Neural progenitor cell (in vitro differentiated cells): ENCODE measurements at regions not wholly inside any gene's neighbourhood (a gene's known extent, or its start where the extent isn't known, plus 50 kb on each side); places are given as distances from the start of the nearest gene placed in this dataset.

Source experiments
- DNase-seq: peaks from one replicate; pipeline ENCODE4 v3.0.0-alpha.2; 2016; ENCODE audit warnings: low spot score
- H2AFZ ChIP-seq: fragments of 200-600 bp; sonication (generic); replicated peaks from 2 replicates; pipeline ENCODE4 v1.6.1; 2016; ENCODE audit warnings: antibody characterized with exemption
- H3F3A ChIP-seq: fragments of 200-600 bp; sonication (generic); 2 replicates; pipeline ENCODE4 v1.6.1; 2016; ENCODE audit warnings: antibody characterized with exemption, low read depth
- H3K27ac ChIP-seq: fragments of 200-600 bp; sonication (generic); 2 replicates; pipeline ENCODE4 v1.5.1; 2016; ENCODE audit warnings: mild to moderate bottlenecking
- H3K27me3 ChIP-seq: fragments of 200-600 bp; sonication (generic); 2 replicates; pipeline ENCODE4 v1.6.1; 2016; ENCODE audit warnings: mild to moderate bottlenecking, moderate library complexity
- H3K36me3 ChIP-seq: fragments of 200-600 bp; sonication (generic); 2 replicates; pipeline ENCODE4 v1.5.1; 2016
- H3K4me1 ChIP-seq: fragments of 200-600 bp; sonication (generic); 2 replicates; pipeline ENCODE4 v1.6.1; 2016; ENCODE audit warnings: mixed run types
- H3K4me2 ChIP-seq: fragments of 200-600 bp; sonication (generic); 2 replicates; pipeline ENCODE4 v1.6.1; 2016
- H3K4me3 ChIP-seq: fragments of 200-600 bp; sonication (generic); 2 replicates; pipeline ENCODE4 v1.5.1; 2016
- H3K79me2 ChIP-seq: fragments of 200-600 bp; sonication (generic); 2 replicates; pipeline ENCODE4 v1.6.1; 2016; ENCODE audit warnings: low read depth
- H3K9ac ChIP-seq: fragments of 200-600 bp; sonication (generic); 2 replicates; pipeline ENCODE4 v1.6.1; 2016
- H3K9me3 ChIP-seq: fragments of 200-600 bp; sonication (generic); 2 replicates; pipeline ENCODE4 v1.5.1; 2016; ENCODE audit warnings: low read depth
- H4K20me1 ChIP-seq: fragments of 200-600 bp; sonication (generic); 2 replicates; pipeline ENCODE4 v1.6.1; 2016; ENCODE audit warnings: low read depth
- H3K27ac Mint-ChIP-seq: 3 replicates; pipeline ENCODE4 v1.8.0; 2021; ENCODE audit warnings: mixed read lengths
- H3K27me3 Mint-ChIP-seq: 2 replicates; pipeline ENCODE4 v1.8.0; 2022; ENCODE audit warnings: low read depth, mild to moderate bottlenecking, inconsistent platforms, moderate library complexity, mixed read lengths; ENCODE audit not compliant: insufficient read depth
- H3K36me3 Mint-ChIP-seq: 3 replicates; pipeline ENCODE4 v1.8.0; 2021; ENCODE audit warnings: mixed read lengths
- H3K4me1 Mint-ChIP-seq: 3 replicates; pipeline ENCODE4 v1.8.0; 2021; ENCODE audit warnings: mixed read lengths
- H3K4me3 Mint-ChIP-seq: 3 replicates; pipeline ENCODE4 v1.8.0; 2021; ENCODE audit warnings: mild to moderate bottlenecking, moderate library complexity, mixed read lengths
- H3K9me3 Mint-ChIP-seq: 3 replicates; pipeline ENCODE4 v1.8.0; 2020; ENCODE audit warnings: mixed read lengths
- EZH2 ChIP-seq: fragments of 200-600 bp; sonication (generic); IDR thresholded peaks from 2 replicates; pipeline ENCODE4 v1.6.1; 2017; ENCODE audit warnings: antibody characterized with exemption, mild to moderate bottlenecking, moderate library complexity
- EZH2phosphoT487 ChIP-seq: fragments of 200-600 bp; sonication (generic); IDR thresholded peaks from 2 replicates; pipeline ENCODE4 v1.6.1; 2017; ENCODE audit warnings: antibody characterized with exemption
- TF ChIP-seq, protein P1 (sequence below): fragments of 200-600 bp; sonication (generic); IDR thresholded peaks from 2 replicates; pipeline ENCODE4 v1.5.1; 2017; ENCODE audit warnings: antibody characterized with exemption, mild to moderate bottlenecking

DNA sequence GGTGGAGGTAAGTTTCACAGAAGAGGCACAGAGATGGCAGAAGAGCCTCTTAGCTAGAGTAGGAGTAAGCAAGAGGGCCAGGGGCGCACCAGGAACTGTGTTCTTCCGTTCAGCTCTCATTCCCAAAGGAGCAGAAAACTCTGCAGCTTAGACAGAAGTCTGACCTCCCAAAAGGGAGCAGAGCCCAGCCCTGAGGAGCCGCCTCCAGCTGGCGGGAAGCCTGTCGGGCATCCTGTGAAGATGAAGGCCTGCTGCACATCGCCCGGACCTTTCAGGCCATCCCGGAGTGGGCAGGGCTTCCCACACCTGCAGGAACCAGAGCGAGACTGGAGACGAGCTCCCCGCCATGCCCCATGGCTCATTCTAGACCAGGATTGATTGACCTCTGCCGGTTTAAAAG, 1102.8 kb downstream of the BRD1 start:
- H3K4me3 ChIP-seq, result no peak overlapping the region
- no peak for TF ChIP-seq EZH2phosphoT487
- TF ChIP-seq, protein P1, sequence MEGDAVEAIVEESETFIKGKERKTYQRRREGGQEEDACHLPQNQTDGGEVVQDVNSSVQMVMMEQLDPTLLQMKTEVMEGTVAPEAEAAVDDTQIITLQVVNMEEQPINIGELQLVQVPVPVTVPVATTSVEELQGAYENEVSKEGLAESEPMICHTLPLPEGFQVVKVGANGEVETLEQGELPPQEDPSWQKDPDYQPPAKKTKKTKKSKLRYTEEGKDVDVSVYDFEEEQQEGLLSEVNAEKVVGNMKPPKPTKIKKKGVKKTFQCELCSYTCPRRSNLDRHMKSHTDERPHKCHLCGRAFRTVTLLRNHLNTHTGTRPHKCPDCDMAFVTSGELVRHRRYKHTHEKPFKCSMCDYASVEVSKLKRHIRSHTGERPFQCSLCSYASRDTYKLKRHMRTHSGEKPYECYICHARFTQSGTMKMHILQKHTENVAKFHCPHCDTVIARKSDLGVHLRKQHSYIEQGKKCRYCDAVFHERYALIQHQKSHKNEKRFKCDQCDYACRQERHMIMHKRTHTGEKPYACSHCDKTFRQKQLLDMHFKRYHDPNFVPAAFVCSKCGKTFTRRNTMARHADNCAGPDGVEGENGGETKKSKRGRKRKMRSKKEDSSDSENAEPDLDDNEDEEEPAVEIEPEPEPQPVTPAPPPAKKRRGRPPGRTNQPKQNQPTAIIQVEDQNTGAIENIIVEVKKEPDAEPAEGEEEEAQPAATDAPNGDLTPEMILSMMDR, result no peak
- TF ChIP-seq EZH2, result no peak
- no peak overlapping the region for H3K27ac Mint-ChIP-seq
- H3K79me2 ChIP-seq, result no peaks in the 10 kb centered on the region
- no peaks in the 10 kb centered on the region for H4K20me1 ChIP-seq
- no peak for DNase-seq
- H3K27ac ChIP-seq, result no peak overlapping the region
- H3K4me1 Mint-ChIP-seq, result no peaks in the 10 kb centered on the region
- no peak overlapping the region for H3K4me2 ChIP-seq
- H2AFZ ChIP-seq, result no peak overlapping the region
- H3K9ac ChIP-seq, result no peak overlapping the region
- H3K36me3 ChIP-seq, result no peaks in the 10 kb centered on the region
- no peaks in the 10 kb centered on the region for H3K9me3 ChIP-seq
- H3K9me3 Mint-ChIP-seq, result peaks cover 24% of the 10 kb centered on the region
- peaks cover 3% of the 10 kb centered on the region for H3K27me3 Mint-ChIP-seq
- no peaks in the 10 kb centered on the region for H3F3A ChIP-seq
- no peaks in the 10 kb centered on the region for H3K27me3 ChIP-seq
- no peak overlapping the region for H3K4me3 Mint-ChIP-seq
- H3K36me3 Mint-ChIP-seq, result peaks cover 10% of the 10 kb centered on the region
- no peaks in the 10 kb centered on the region for H3K4me1 ChIP-seq

DNA sequence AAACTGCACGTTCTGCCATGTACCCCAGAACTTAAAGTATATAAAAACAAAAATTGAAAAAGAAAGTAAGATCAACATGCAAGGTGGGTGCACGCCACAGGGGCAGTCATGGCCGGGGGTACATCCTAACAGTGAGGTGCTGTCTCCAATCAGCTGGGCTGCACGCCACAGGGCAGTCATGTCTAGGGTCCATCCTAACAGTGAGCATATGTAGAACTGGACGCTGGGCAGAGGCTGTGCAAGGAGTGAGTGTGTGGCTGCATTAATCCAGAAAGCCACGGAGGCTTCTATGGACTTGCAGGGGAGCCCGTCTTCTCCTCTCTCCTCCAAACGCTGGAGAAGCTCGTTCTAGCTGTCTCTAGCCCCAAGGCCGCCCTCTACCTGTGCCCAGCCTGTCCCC, 1105.0 kb downstream of the BRD1 start:
- H3K27ac Mint-ChIP-seq, result peak overlapping the region; percentile 8
- no peak overlapping the region for H3K4me3 ChIP-seq
- no peak for DNase-seq
- H3K79me2 ChIP-seq, result no peaks in the 10 kb centered on the region
- H4K20me1 ChIP-seq, result no peaks in the 10 kb centered on the region
- no peaks in the 10 kb centered on the region for H3K27me3 Mint-ChIP-seq
- TF ChIP-seq, protein P1, result no peak
- TF ChIP-seq EZH2 (no peak), EZH2phosphoT487 (no peak)
- no peak overlapping the region for H3K4me3 Mint-ChIP-seq
- H3K27ac ChIP-seq, result no peak overlapping the region
- no peaks in the 10 kb centered on the region for H3K9me3 ChIP-seq
- no peak overlapping the region for H3K4me2 ChIP-seq
- peaks cover 10% of the 10 kb centered on the region for H3K36me3 Mint-ChIP-seq
- H3K36me3 ChIP-seq, result no peaks in the 10 kb centered on the region
- no peaks in the 10 kb centered on the region for H3K4me1 Mint-ChIP-seq
- H2AFZ ChIP-seq, result no peak overlapping the region
- peaks cover 22% of the 10 kb centered on the region for H3K9me3 Mint-ChIP-seq
- H3K27me3 ChIP-seq, result no peaks in the 10 kb centered on the region
- no peaks in the 10 kb centered on the region for H3K4me1 ChIP-seq
- no peaks in the 10 kb centered on the region for H3F3A ChIP-seq
- no peak overlapping the region for H3K9ac ChIP-seq

DNA sequence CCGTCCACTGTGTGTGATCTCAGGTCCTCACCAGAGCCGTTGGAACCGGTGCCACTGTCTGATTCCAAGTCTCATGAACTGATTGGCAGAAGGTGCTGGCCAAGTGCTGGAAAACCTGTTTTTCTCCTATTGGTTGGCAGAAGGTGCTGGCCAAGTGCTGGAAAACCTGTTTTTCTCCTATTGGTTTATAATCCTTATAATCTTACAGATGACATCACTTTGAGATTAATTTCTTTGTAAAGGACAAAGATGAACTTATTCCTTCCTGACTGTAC, 1106.3 kb downstream of the BRD1 start:
- H3K4me1 ChIP-seq, result no peaks in the 10 kb centered on the region
- no peaks in the 10 kb centered on the region for H3F3A ChIP-seq
- Mint-ChIP-seq H3K4me1 (peaks cover 3% of the 10 kb centered on the region), H3K27me3 (no peaks in the 10 kb centered on the region), H3K36me3 (peaks cover 10% of the 10 kb centered on the region), H3K4me3 (no peak overlapping the region), H3K27ac (no peak overlapping the region), H3K9me3 (peaks cover 12% of the 10 kb centered on the region)
- H4K20me1 ChIP-seq, result no peaks in the 10 kb centered on the region
- no peaks in the 10 kb centered on the region for H3K27me3 ChIP-seq
- no peak overlapping the region for H2AFZ ChIP-seq
- no peaks in the 10 kb centered on the region for H3K9me3 ChIP-seq
- no peaks in the 10 kb centered on the region for H3K36me3 ChIP-seq
- H3K9ac ChIP-seq, result no peak overlapping the region
- no peak overlapping the region for H3K27ac ChIP-seq
- H3K4me2 ChIP-seq, result no peak overlapping the region
- no peak overlapping the region for H3K4me3 ChIP-seq
- no peak for DNase-seq
- TF ChIP-seq EZH2phosphoT487, result no peak
- no peaks in the 10 kb centered on the region for H3K79me2 ChIP-seq

DNA sequence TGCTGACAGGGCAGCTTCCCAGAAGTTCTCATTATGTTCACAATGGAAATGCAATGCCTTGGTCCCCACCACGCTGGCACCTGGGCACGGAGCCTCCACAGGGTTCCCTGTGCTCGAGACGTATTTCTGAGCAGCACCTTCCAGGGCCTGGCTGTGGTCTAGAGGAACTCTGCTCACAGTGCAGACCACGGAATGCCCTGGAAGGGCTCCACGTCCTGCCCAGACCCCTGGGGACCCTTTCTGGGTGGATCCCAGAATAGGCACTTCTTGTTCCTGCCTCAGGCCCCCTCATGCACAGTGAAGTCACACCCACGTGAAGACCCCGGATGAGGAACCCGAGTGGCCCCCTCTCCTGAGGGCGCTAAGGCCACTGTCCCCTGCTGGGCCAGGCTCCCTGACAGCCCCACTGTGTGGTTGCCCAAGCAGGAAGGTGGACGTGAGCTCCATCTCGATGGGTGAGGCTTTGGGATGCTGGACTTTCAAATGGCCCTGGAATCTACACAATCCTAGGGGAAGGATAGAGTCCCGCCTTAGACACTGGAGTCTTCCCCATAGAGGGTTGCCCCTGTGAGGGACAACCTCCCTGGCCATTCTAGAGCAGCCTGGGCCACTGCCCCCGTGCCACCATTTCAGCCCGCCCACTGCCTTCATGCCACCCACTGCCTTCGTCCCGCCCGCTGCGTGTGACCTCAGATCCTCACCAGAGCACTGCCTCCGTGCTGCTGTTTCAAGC, 1106.8 kb downstream of the BRD1 start:
- H3K27ac ChIP-seq, result no peak overlapping the region

More for the DNA sequence above, 1106.8 kb downstream of the BRD1 start:
- Mint-ChIP-seq H3K4me3 (no peak overlapping the region), H3K4me1 (peaks cover 3% of the 10 kb centered on the region), H3K27me3 (no peaks in the 10 kb centered on the region), H3K27ac (no peak overlapping the region), H3K36me3 (peaks cover 8% of the 10 kb centered on the region), H3K9me3 (peaks cover 9% of the 10 kb centered on the region)
- no peaks in the 10 kb centered on the region for H3K79me2 ChIP-seq
- no peak overlapping the region for H3K4me3 ChIP-seq
- H3K27me3 ChIP-seq, result no peaks in the 10 kb centered on the region
- TF ChIP-seq EZH2, result no peak
- no peak for TF ChIP-seq EZH2phosphoT487
- TF ChIP-seq, protein P1, result no peak
- no peaks in the 10 kb centered on the region for H3K36me3 ChIP-seq
- H3K9ac ChIP-seq, result no peak overlapping the region
- H3K4me1 ChIP-seq, result no peaks in the 10 kb centered on the region
- H3K9me3 ChIP-seq, result no peaks in the 10 kb centered on the region
- no peaks in the 10 kb centered on the region for H4K20me1 ChIP-seq
- no peak overlapping the region for H3K4me2 ChIP-seq
- no peaks in the 10 kb centered on the region for H3F3A ChIP-seq
- H2AFZ ChIP-seq, result no peak overlapping the region
- no peak for DNase-seq
